ENCODE measurements at regions not wholly inside any gene's neighbourhood (a gene's known extent, or its start where the extent isn't known, plus 50 kb on each side); places are given as distances from the start of the nearest gene placed in this dataset.

DNA sequence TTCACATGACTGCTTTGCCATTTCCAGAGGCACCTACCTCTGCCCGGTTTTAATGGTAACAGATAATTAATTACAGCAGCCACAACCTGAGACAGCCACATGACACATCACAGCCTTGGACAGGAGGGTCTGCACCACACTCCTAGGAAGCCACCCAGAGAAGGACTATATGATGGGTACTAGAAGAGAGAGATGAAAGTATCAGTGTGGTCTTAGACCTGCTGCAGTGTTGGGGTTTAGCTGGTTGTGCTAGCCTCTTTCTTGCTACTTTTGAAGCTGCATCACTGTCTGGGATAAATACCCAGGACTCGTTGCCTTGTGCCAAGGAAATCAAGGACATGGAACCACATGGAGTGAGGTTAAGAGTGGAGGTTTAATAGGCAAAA, 266.4 kb downstream of the ICE1 start:
- no peak for TF ChIP-seq POLR2AphosphoS5 (IDR thresholded peaks at IDR 0.05)
- no peak for TF ChIP-seq CTCF (IDR thresholded peaks at IDR 0.05)

Measured in transverse colon (tissue), 4 donors.